PC-3 (cell line): ENCODE measurements at regions not wholly inside any gene's neighbourhood (a gene's known extent, or its start where the extent isn't known, plus 50 kb on each side); places are given as distances from the start of the nearest gene placed in this dataset.

Experiments used
- CTCF ChIP-seq: fragments of 300-600 bp; sonication (generic); conservative IDR thresholded peaks from 2 replicates; pipeline ENCODE4 v1.5.1; 2017; ENCODE audit warnings: antibody characterized with exemption, low read depth, mild to moderate bottlenecking, low read length
- EZH2phosphoT487 ChIP-seq: fragments of 300-600 bp; sonication (generic); IDR thresholded peaks from 2 replicates; pipeline ENCODE4 v1.6.1; 2018; ENCODE audit warnings: mild to moderate bottlenecking, antibody characterized with exemption, low read length, borderline replicate concordance

DNA sequence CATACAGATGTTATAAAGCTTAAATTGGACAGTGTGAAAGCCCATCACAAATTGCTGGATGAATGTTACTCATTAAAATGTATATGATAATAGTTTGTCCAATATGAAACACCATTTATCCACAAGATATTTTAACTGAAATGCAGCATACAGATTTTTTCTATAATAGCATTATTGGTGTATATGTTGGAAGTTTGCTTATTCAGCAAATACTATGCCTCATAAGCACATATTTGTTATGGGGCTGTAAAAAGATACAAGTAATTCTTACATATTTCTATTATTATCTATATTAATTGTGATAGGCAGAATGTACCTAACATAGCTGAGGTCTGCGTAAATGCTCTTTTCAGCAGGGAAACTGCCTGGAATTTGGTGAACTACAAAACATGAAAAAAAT, 790.5 kb downstream of the DIPK2A start:
- no peak for TF ChIP-seq CTCF
- TF ChIP-seq EZH2phosphoT487, result no peak
